NCI-H2107 (cell line): ENCODE measurements at regions not wholly inside any gene's neighbourhood (a gene's known extent, or its start where the extent isn't known, plus 50 kb on each side); places are given as distances from the start of the nearest gene placed in this dataset.
"Not testable (repeated sequence)": the region's sequence is repeated elsewhere in the genome, so short reads cannot be mapped to it uniquely, and the experiment has no call there.

Experiments used
- DNase-seq: peaks from one replicate; lab custom pipeline; 2025; lab: John Stamatoyannopoulos, UW

GRCh38 chr3:182629521-182629920 lies 163.8 kb upstream of the ATP11B start:
- no peak for DNase-seq

GRCh38 chr3:182631183-182632076 lies 161.9 kb upstream of the ATP11B start:
- no peak for DNase-seq

GRCh38 chr3:182632077-182632393 lies 161.3 kb upstream of the ATP11B start:
- DNase-seq = no peak

- DNase-seq = no peak
Measured at GRCh38 chr3:182633186-182633585, 160.1 kb upstream of the ATP11B start.

GRCh38 chr3:182636646-182637045 lies 156.7 kb upstream of the ATP11B start:
- DNase-seq = no peak

- no peak for DNase-seq
Measured at GRCh38 chr3:182637350-182638110, 155.8 kb upstream of the ATP11B start.

- DNase-seq = no peak
Measured at GRCh38 chr3:182644013-182644412, 149.3 kb upstream of the ATP11B start.

- no peak for DNase-seq
Measured at GRCh38 chr3:182644790-182645433, 148.4 kb upstream of the ATP11B start.

- DNase-seq = no peak
Measured at GRCh38 chr3:182650568-182651128, 142.7 kb upstream of the ATP11B start.

DNA sequence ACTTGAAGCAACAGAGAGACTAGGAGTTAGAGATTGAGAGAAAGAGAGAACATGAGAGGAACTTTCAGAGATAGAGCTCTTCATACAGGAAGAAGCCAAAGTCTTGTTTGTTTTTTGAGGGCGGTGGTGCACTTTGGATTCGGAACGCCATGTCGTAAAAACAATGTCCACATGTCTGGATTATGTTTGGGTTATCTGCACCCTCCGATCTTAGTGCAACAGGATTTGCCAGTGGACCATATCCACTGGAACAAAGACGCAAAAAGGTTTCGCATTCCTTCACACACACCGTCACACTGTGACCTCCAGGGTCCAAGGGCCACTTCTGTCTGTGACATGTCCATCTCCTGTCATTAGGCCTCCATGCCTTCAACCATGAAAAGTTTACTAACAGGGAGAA lies 141.8 kb upstream of the ATP11B start:
- no peak for DNase-seq

DNA sequence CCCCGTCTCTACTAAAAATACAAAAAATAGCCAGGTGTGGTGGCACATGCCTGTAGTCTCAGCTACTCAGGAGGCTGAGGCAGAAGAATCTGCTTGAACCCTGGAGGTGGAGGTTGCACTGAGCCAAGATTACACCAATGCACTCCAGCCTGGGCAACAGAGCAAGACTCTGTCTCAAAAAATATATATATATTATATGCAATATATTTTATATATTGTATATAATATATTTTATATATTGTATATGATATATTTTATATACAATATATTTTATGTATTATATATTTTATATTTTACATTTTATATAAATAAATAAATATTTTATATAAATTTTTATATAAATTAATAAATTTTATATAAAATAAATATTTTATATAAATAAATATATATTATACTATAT lies 140.2 kb upstream of the ATP11B start:
- DNase-seq = not testable (repeated sequence)

DNA sequence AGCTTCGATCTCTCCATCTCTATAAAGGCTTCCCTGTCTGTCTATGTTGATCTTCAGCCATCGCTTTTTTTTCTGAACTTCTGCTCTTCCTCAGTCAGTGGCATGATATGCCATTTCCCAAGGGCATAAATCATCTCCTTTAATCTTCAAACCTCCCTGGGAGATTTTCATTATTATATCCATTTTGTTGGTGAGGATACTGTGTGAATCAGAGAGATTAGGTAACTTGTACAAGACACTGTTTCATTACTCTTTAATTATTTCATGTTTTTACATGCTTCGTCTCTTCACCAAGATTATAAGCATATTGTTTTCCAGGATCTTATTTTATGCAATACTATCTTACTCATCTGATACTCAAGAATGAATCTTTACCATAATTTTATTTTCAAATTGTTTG lies 124.8 kb upstream of the ATP11B start:
- DNase-seq = no peak

GRCh38 chr3:182668974-182669373 lies 124.3 kb upstream of the ATP11B start:
- DNase-seq = no peak

DNA sequence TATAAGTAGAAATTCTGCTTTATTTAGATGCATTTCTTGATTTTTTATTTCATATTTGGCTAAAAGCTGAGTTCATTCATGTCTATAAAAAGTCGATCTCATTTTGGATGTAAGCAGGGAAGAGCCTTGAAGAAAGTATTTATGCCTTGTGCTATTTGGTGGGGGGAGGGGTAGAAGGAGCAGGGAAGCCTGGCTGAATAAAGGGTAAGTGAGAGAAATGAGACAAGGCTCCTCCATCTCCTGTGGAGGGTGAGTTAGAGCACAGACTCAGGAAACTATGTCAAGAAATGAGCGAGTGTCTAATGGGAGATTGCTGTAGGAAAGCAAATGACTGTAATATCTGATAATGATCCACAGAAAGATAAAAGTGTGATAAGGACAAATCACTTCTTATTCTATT lies 121.8 kb upstream of the ATP11B start:
- DNase-seq = no peak

DNA sequence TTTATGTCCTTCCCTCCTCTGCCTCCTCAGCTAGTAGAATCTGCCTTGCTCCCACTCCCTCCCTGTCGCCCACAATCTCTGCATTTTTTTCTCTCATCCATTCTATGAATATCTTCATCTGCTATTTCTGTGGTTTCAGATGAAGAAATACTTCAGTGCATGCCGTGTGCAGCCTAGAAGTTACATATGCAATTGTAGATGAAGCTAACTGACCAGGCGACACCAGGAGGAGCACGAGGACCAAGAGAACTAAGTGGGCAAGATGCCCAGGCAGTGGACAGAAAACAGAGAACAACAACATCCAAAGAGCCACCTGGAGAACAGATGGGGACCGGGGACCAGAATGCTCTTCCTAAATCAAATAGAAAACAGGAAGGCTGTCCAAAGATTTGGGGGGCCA lies 121.4 kb upstream of the ATP11B start:
- DNase-seq = no peak

GRCh38 chr3:182673336-182673735 lies 120.0 kb upstream of the ATP11B start:
- no peak for DNase-seq

DNA sequence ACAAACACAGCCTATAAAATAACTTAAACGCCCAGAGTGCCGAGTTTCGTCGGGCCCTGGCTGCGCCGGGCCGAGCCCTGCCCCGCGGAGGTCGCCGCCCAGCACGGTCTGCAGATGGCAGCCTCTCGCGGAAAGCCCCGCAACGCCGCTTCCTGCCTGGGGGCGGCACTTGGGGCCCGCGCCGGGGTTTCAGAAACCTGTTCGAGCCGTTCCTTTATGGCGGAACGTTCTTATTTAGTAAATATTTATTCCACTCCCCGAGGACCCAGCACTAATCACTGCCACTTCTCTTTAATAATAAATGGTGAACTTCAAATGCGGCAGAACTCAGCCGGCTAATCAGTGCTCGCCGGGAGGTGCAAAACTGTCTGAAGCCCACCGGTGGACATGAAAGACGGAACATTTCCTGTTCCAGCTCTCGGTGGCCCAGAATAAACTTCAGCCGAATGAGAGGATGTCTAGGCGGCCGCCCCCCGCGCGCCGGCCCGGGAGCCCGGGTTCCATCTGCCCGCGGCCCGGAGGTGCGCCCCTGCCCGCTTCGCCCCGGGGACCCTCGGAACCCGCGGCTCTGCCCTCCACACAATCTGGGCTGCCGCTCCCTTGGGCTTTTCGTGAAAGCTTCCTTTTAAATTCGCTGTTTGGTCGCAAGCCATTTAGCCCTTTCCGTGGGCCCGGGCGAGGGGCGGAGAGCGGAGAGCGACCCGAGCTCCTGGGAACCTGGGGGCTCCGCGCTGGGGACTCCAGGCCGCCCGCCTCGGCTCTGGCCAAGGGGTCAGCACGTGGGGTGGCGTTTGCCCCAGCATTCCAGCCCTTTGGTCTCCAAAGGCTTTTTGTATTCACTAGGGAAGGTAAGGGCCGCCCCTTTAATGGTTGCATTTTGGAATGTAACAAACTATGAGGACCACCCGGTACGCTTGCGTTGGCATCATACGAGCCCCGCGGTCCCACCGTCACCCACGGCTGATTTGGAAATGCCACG lies 110.8 kb upstream of the ATP11B start:
- peak; percentile 65 for DNase-seq

- peak; percentile 93 for DNase-seq
Measured at GRCh38 chr3:182683453-182683852, 109.9 kb upstream of the ATP11B start.

GRCh38 chr3:182683858-182684257 lies 109.4 kb upstream of the ATP11B start:
- DNase-seq = no peak

DNA sequence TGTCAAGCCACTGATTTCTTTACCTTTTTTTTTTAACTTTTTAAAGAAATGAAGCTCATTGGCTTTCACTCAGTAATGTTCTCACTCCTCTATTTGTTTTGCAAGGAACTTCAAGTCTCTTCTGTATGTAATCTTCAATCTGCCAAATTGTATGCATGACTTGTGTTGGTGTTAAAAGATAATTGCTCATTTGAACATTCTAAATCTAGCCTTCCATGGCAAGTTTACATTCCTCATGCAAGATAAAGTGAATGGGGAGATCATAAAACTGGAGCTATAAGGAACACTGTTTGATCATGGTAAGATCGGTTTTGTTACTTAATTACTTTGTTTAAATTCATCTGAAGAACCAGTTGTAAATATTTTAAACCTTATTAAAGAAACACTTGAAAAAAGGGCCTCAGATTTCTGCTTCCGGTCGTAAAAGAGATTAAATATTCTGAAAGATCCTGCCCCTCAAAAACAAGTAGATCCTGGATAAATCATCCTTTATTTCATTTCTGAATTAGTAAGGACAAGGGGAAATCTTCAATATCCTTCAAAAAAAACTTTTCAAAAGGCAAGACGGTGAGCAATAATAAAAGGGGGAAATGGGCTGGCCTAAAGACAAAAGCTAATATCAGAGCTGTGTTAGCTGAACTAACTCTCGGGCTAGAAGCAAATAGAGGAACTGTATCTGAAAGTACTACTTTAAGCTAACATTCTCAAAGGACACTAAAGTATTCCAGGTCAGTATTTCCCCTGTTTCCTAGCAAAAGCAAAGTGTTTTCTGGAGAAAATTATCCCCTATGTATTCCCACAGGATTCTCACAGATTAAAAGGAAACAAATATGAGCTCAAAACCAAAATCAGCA lies 107.0 kb upstream of the ATP11B start:
- no peak for DNase-seq
